Type B pancreatic cell (in vitro differentiated cells): ENCODE measurements at regions not wholly inside any gene's neighbourhood (a gene's known extent, or its start where the extent isn't known, plus 50 kb on each side); places are given as distances from the start of the nearest gene placed in this dataset.

Experiments used
- DNase-seq: peaks from one replicate; pipeline ENCODE4 v3.0.0; 2021; ENCODE audit warnings: mixed read lengths; ENCODE audit not compliant: unreplicated experiment; ENCODE audit errors: extremely low spot score
- H3K27ac Mint-ChIP-seq: 2 replicates; pipeline ENCODE4 v1.8.0; 2021; ENCODE audit warnings: mild to moderate bottlenecking, mixed read lengths
- H3K27me3 Mint-ChIP-seq: 2 replicates; pipeline ENCODE4 v1.8.0; 2021; ENCODE audit warnings: mixed read lengths
- H3K36me3 Mint-ChIP-seq: 2 replicates; pipeline ENCODE4 v1.8.0; 2021; ENCODE audit warnings: mixed read lengths
- H3K4me1 Mint-ChIP-seq: one replicate; pipeline ENCODE4 v1.8.0; 2021; ENCODE audit warnings: mixed read lengths; ENCODE audit not compliant: unreplicated experiment
- H3K4me3 Mint-ChIP-seq: 2 replicates; pipeline ENCODE4 v1.8.0; 2021; ENCODE audit warnings: mild to moderate bottlenecking, mixed read lengths
- H3K9me3 Mint-ChIP-seq: 2 replicates; pipeline ENCODE4 v1.8.0; 2021; ENCODE audit warnings: mixed read lengths
- TF ChIP-seq, protein P1 (sequence below): fragments of 200-600 bp; sonication (generic); conservative IDR thresholded peaks from 2 replicates; pipeline ENCODE4 v1.5.0; 2021; ENCODE audit warnings: antibody characterized with exemption, mild to moderate bottlenecking

DNA sequence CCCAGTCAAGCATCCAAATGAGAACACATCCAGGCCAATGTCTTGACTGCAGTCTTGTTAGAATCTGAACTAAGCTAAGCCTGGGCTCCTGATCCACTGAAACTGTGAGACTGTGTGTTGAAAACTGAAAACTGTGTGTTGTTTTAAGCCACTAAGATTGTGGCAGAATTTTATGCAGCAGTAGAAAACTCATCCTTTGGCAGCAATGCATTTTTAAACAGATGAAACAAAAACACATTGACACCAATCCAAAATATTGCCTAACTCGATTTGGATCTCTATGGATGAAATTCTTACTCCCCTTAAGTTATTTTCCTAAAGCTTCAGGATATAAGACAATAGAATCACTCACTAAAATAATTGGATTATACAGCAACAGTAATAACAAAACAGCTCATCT is 202.3 kb upstream of the KLF12 start:
- H3K27ac Mint-ChIP-seq, result no peak overlapping the region
- no peak overlapping the region for H3K4me3 Mint-ChIP-seq
- H3K9me3 Mint-ChIP-seq, result no peaks in the 10 kb centered on the region
- no peak for DNase-seq
- H3K36me3 Mint-ChIP-seq, result no peaks in the 10 kb centered on the region
- no peaks in the 10 kb centered on the region for H3K4me1 Mint-ChIP-seq
- H3K27me3 Mint-ChIP-seq, result no peaks in the 10 kb centered on the region
- TF ChIP-seq, protein P1, sequence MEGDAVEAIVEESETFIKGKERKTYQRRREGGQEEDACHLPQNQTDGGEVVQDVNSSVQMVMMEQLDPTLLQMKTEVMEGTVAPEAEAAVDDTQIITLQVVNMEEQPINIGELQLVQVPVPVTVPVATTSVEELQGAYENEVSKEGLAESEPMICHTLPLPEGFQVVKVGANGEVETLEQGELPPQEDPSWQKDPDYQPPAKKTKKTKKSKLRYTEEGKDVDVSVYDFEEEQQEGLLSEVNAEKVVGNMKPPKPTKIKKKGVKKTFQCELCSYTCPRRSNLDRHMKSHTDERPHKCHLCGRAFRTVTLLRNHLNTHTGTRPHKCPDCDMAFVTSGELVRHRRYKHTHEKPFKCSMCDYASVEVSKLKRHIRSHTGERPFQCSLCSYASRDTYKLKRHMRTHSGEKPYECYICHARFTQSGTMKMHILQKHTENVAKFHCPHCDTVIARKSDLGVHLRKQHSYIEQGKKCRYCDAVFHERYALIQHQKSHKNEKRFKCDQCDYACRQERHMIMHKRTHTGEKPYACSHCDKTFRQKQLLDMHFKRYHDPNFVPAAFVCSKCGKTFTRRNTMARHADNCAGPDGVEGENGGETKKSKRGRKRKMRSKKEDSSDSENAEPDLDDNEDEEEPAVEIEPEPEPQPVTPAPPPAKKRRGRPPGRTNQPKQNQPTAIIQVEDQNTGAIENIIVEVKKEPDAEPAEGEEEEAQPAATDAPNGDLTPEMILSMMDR, result no peak

DNA sequence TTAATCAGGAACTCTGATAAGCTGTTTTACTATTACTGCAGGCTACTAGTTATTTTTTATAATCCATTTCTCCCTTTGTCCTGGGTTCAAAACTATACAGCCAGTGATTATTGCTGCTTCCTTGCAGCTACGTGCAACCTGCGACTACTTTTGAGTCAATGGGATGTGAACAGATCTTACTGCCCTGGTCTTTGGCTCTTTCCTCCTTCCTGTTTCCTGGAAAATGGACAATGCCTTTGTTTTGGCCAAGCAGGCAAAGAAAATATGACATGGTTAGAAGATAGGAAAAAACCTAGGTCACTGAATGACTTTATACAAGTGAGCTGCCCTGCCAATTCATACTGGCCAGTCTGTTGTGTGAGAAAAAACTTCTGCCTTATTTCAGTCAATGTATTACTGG is 201.2 kb upstream of the KLF12 start:
- Mint-ChIP-seq H3K4me1 (no peaks in the 10 kb centered on the region), H3K36me3 (no peaks in the 10 kb centered on the region), H3K9me3 (no peaks in the 10 kb centered on the region), H3K27me3 (no peaks in the 10 kb centered on the region), H3K4me3 (no peak overlapping the region), H3K27ac (no peak overlapping the region)
- TF ChIP-seq, protein P1, result no peak
- DNase-seq, result no peak

DNA sequence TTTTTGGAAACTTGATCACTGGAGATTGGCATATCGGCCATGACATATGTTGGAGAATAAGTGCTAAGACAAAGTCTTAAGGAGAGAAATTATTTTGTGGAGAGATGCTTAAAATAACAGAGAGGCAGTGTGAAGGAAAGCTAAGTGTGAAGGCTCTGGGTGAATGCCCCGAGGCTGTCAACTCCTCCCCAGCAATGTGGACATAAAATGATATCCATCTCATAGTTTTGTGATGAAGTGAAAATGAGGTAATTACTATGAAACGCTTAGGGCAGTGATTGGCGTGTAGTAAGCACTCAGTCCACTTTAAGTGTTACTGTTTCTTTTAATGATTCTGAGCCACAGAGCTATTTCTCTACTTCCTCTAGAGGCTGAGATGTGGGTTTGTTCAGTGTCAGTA is 195.8 kb upstream of the KLF12 start:
- Mint-ChIP-seq H3K4me3 (no peak overlapping the region), H3K27ac (no peak overlapping the region), H3K36me3 (no peaks in the 10 kb centered on the region), H3K4me1 (peaks cover 8% of the 10 kb centered on the region), H3K9me3 (no peaks in the 10 kb centered on the region), H3K27me3 (no peaks in the 10 kb centered on the region)
- TF ChIP-seq, protein P1, result no peak
- no peak for DNase-seq

DNA sequence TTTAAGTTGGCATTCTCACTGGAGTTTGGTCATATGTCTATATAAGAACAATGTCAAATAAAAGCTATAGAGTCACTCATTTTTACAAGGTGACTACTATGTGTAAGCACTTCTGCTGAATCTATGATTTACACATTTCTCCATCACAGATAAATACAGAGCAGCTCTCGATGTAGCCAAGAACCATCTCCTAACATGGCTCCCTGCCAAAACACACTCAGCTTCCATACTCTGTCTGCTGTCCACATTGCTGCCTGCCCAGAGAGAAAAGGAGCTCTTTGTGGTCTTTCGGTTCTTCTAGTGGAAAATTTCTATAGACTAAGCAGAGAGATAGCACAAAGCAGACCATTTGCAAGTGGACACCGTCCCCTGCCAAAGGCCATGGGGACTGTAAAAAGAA is 190.9 kb upstream of the KLF12 start:
- no peak for DNase-seq
- Mint-ChIP-seq H3K9me3 (no peaks in the 10 kb centered on the region), H3K36me3 (no peaks in the 10 kb centered on the region), H3K4me3 (no peak overlapping the region), H3K4me1 (peaks cover 10% of the 10 kb centered on the region), H3K27me3 (no peaks in the 10 kb centered on the region), H3K27ac (no peak overlapping the region)
- TF ChIP-seq, protein P1, result no peak

DNA sequence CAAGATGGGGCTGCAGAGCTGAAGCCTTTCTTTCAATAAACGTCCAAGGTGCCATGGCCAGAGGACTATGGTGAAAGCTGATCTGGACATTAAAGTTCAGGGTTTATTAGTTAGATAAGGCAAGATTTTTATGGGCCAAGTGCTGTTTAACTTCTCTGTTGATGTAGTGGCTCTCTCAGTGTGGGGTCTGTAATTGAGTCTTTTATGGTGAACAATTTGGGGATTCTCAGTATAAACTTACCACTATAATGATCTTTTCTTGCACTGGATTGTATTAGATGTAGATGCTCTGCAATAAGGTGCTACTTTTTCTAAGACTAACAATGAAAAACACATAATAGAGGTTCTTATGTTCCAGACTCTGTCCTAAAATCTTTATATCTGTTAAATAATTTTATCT is 190.1 kb upstream of the KLF12 start:
- Mint-ChIP-seq H3K27ac (no peak overlapping the region), H3K9me3 (no peaks in the 10 kb centered on the region), H3K4me1 (peaks cover 10% of the 10 kb centered on the region), H3K4me3 (no peak overlapping the region), H3K36me3 (no peaks in the 10 kb centered on the region), H3K27me3 (no peaks in the 10 kb centered on the region)
- TF ChIP-seq, protein P1, result no peak
- DNase-seq, result no peak

DNA sequence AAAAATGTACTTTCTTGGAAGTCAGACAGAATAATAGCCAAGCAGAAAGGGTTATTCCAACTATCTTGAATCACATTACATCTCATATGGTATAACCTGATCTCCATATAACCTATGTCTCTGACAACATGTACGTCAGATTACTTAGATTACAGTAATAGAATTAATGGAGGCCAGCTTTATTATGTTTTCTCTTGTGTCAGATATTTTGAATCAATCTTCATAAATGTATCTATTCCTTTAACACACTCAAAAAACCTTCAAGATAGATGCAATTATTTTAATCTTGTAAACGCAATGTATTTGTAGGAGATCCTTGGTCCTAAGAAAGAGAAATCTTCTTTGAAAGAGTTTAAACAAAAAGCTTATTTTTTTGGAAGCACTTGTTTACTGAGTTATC is 188.4 kb upstream of the KLF12 start:
- Mint-ChIP-seq H3K27me3 (no peaks in the 10 kb centered on the region), H3K36me3 (no peaks in the 10 kb centered on the region), H3K27ac (no peak overlapping the region), H3K4me1 (peaks cover 10% of the 10 kb centered on the region), H3K9me3 (no peaks in the 10 kb centered on the region), H3K4me3 (no peak overlapping the region)
- TF ChIP-seq, protein P1, result no peak
- DNase-seq, result no peak
